Endothelial cell of umbilical vein (primary cell): ENCODE measurements at regions not wholly inside any gene's neighbourhood (a gene's known extent, or its start where the extent isn't known, plus 50 kb on each side); places are given as distances from the start of the nearest gene placed in this dataset.

Experiments
- BruUV-seq: library from RNA; stranded (reverse); fragments of 400-500 nt; replicated peaks from 2 replicates; lab custom pipeline; 2021; lab: Mats Ljungman, UMichigan
- CTCF ChIA-PET: fragments of 300-600, 350-600 bp; sonication (Branson Sonifier 250); formaldehyde crosslinking; loops from one replicate; lab custom pipeline; 2021; ENCODE audit warnings: antibody characterized with exemption, inconsistent platforms; lab: Charles Lee
- POLR2A ChIA-PET: fragments of 300-600, 350-600 bp; sonication (Branson Sonifier 250); formaldehyde crosslinking; loops from one replicate; lab custom pipeline; 2021; ENCODE audit warnings: antibody characterized with exemption, inconsistent platforms; lab: Charles Lee
- DNase-seq: peaks from one replicate; pipeline ENCODE4 v3.0.0-alpha.2; 2011; ENCODE audit warnings: low read depth, low spot score
- FAIRE-seq: peaks from 2 replicates; lab custom pipeline; 2011; peaks lifted over from hg19 to GRCh38; lab: Jason Lieb, UNC
- H2AFZ ChIP-seq: 2 replicates; pipeline ENCODE4 v1.6.0; 2012; ENCODE audit warnings: low read depth, low read length, control low read depth, inconsistent platforms
- H3K27ac ChIP-seq: 2 replicates; pipeline ENCODE4 v1.5.1; 2011; ENCODE audit warnings: low read depth, mild to moderate bottlenecking, control low read depth, low read length, moderate library complexity; ENCODE audit not compliant: insufficient read depth
- H3K27me3 ChIP-seq, 2 experiments: 2 replicates each; pipeline versions ENCODE4 v1.6.0 to v1.6.1; 2011; ENCODE audit warnings: low read length in 2 of 2, mixed read lengths in 1 of 2; ENCODE audit not compliant: control insufficient read depth in 2 of 2, insufficient read depth in 2 of 2
- H3K36me3 ChIP-seq, 2 experiments: 2 replicates in 1 of 2; 3 replicates in 1 of 2; pipeline ENCODE4 v1.5.1; 2011; ENCODE audit warnings: low read length in 2 of 2, mild to moderate bottlenecking in 1 of 2, moderate library complexity in 1 of 2; ENCODE audit not compliant: control insufficient read depth in 2 of 2, insufficient read depth in 2 of 2; ENCODE audit errors: extremely low read depth in 1 of 2
- H3K4me1 ChIP-seq: 3 replicates; pipeline ENCODE4 v1.5.1; 2011; ENCODE audit warnings: mild to moderate bottlenecking, low read length; ENCODE audit not compliant: control insufficient read depth, insufficient read depth; ENCODE audit errors: extremely low read depth
- H3K4me2 ChIP-seq: 2 replicates; pipeline ENCODE4 v1.6.1; 2011; ENCODE audit warnings: low read length, control low read depth, mixed read lengths; ENCODE audit not compliant: insufficient read depth
- H3K4me3 ChIP-seq, 3 experiments: fragments of 200-600 bp in 1 of 3; sonication (generic), shearing (Covaris generic) in 1 of 3; replicated peaks in 1 of 3; 2 replicates each; pipeline ENCODE4 v1.5.1; 2011 to 2016; ENCODE audit warnings: control low read depth in 3 of 3, low read length in 3 of 3, mild to moderate bottlenecking in 2 of 3, inconsistent platforms in 1 of 3, low read depth in 1 of 3, moderate library complexity in 1 of 3; ENCODE audit not compliant: insufficient read depth in 1 of 3
- H3K79me2 ChIP-seq: 2 replicates; pipeline ENCODE4 v1.6.0; 2012; ENCODE audit warnings: low read length, inconsistent platforms; ENCODE audit not compliant: control insufficient read depth, insufficient read depth
- H3K9ac ChIP-seq: replicated peaks from 2 replicates; pipeline ENCODE3; 2011; ENCODE audit warnings: low read length, control low read depth; ENCODE audit not compliant: insufficient read depth; ENCODE audit errors: extremely low read depth
- H3K9me1 ChIP-seq: replicated peaks from 3 replicates; pipeline ENCODE4 v1.6.0; 2011; ENCODE audit warnings: mild to moderate bottlenecking, low read length; ENCODE audit not compliant: control insufficient read depth, insufficient read depth; ENCODE audit errors: extremely low read depth
- H3K9me3 ChIP-seq: replicated peaks from 2 replicates; pipeline ENCODE4 v1.5.1; 2012; ENCODE audit warnings: low read length, inconsistent platforms; ENCODE audit not compliant: control insufficient read depth, insufficient read depth
- H4K20me1 ChIP-seq: replicated peaks from 2 replicates; pipeline ENCODE3; 2011; ENCODE audit warnings: mild to moderate bottlenecking, low read length; ENCODE audit not compliant: control insufficient read depth, insufficient read depth; ENCODE audit errors: extremely low read depth
- CTCF ChIP-seq, 2 donors: IDR thresholded peaks; 1 replicate in 1 of 2; 2 replicates in 1 of 2; pipeline ENCODE4 v1.5.1; 2011; ENCODE audit warnings: low read length in 2 of 2, mild to moderate bottlenecking in 2 of 2, moderate library complexity in 2 of 2, control low read depth in 1 of 2, inconsistent platforms in 1 of 2, low read depth in 1 of 2; ENCODE audit not compliant: insufficient read depth in 1 of 2; ENCODE audit errors: extremely low read depth in 1 of 2
- EZH2 ChIP-seq: IDR thresholded peaks from 2 replicates; pipeline ENCODE4 v1.6.1; 2012; ENCODE audit warnings: borderline replicate concordance, low read depth, mild to moderate bottlenecking, moderate library complexity, low read length, inconsistent platforms; ENCODE audit not compliant: severe bottlenecking
- FOS ChIP-seq: IDR thresholded peaks from 2 replicates; pipeline ENCODE4 v1.6.1; 2011; ENCODE audit warnings: mild to moderate bottlenecking, low read length, moderate library complexity, borderline replicate concordance; ENCODE audit not compliant: insufficient read depth
- JUN ChIP-seq: IDR thresholded peaks from 2 replicates; pipeline ENCODE4 v1.6.1; 2011; ENCODE audit warnings: borderline replicate concordance, low read depth; ENCODE audit not compliant: insufficient read length, insufficient read depth
- MYC ChIP-seq: IDR thresholded peaks from one replicate; pipeline ENCODE4 v1.6.1; 2011; ENCODE audit warnings: mild to moderate bottlenecking, low read depth, low read length
- POLR2A ChIP-seq: IDR thresholded peaks from 2 replicates; pipeline ENCODE4 v1.6.1; 2012; ENCODE audit warnings: low read depth, mild to moderate bottlenecking, control low read depth, low read length
- POLR2AphosphoS5 ChIP-seq: IDR thresholded peaks from 2 replicates; pipeline ENCODE4 v1.6.1; 2012; ENCODE audit warnings: low read depth, mild to moderate bottlenecking, control low read depth, low read length, moderate library complexity; ENCODE audit not compliant: insufficient read depth
- dilution Hi-C: fragments of 300-500 bp; cut with MboI; formaldehyde crosslinking; loops from one replicate; pipeline ENCODE4 v1.15.0; 2019; ENCODE audit warnings: low sequenced_read_pairs; ENCODE audit not compliant: extremely low pct_ligation_motif_present
- intact Hi-C: fragments of 100-400 bp; cut with micrococcal nuclease; formaldehyde crosslinking; loops from one replicate; pipeline ENCODE4 v1.10.0; 2022
- TF ChIP-seq, protein P1 (sequence below): IDR thresholded peaks from 2 replicates; pipeline ENCODE4 v1.6.1; 2011; ENCODE audit not compliant: insufficient read depth, insufficient read length

DNA sequence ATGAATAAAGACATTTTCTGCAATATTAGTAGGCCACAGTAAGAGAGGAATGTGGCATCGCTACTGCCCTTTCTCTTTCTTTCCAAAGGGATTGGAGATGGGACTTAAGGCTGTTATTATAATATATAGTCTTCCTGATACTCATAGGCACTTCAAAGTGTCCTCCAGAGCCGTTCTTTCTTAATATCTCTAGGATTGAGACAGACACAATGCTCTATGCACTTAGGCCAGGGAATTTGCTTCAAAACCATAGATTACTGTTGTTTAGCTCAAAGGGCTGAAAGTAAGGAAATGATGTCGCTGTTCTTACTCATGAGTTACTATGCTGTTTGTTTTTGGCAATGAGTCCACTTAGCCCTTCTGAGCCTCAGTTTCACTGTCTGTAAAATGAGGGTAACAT lies 590.5 kb downstream of the CDH11 start:
- POLR2A ChIA-PET, result no interaction called here
- no peaks in the 10 kb centered on the region for H3K79me2 ChIP-seq
- no peak for DNase-seq
- dilution Hi-C loops, result no loop called here
- no peaks in the 10 kb centered on the region for H3K9me3 ChIP-seq
- H3K27ac ChIP-seq, result no peak overlapping the region
- no peaks in the 10 kb centered on the region for H3K27me3 ChIP-seq
- no peaks in the 10 kb centered on the region for H3K4me1 ChIP-seq
- BruUV-seq, result no TSS peak
- no peak for FAIRE-seq
- H3K9me1 ChIP-seq, result no peaks in the 10 kb centered on the region
- H4K20me1 ChIP-seq, result no peaks in the 10 kb centered on the region
- intact Hi-C loops, result no loop called here
- CTCF ChIA-PET, result interaction anchor here (0.6 kb wide), 1 partner anchor 496 kb away, joined by 4 read pairs; no protein-coding TSS in a partner anchor
- no peak overlapping the region for H3K4me2 ChIP-seq
- no peak for TF ChIP-seq JUN
- TF ChIP-seq, protein P1, sequence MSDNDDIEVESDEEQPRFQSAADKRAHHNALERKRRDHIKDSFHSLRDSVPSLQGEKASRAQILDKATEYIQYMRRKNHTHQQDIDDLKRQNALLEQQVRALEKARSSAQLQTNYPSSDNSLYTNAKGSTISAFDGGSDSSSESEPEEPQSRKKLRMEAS, result no peak
- no peak for TF ChIP-seq FOS
- no peak for TF ChIP-seq CTCF (IDR thresholded peaks at IDR 0.05; ENCODE audit: extremely low read depth in 1 of 2, insufficient read depth in 1 of 2, low read depth in 1 of 2, low read length in 2 of 2)
- no peak for TF ChIP-seq EZH2
- no peak for TF ChIP-seq MYC
- no peak for TF ChIP-seq POLR2A
- TF ChIP-seq POLR2AphosphoS5, result no peak
- no peak overlapping the region for H2AFZ ChIP-seq
- H3K36me3 ChIP-seq, result no peaks in the 10 kb centered on the region
- no peak overlapping the region for H3K4me3 ChIP-seq
- H3K9ac ChIP-seq, result no peak overlapping the region
